ENCODE measurements at regions not wholly inside any gene's neighbourhood (a gene's known extent, or its start where the extent isn't known, plus 50 kb on each side); places are given as distances from the start of the nearest gene placed in this dataset.

DNA sequence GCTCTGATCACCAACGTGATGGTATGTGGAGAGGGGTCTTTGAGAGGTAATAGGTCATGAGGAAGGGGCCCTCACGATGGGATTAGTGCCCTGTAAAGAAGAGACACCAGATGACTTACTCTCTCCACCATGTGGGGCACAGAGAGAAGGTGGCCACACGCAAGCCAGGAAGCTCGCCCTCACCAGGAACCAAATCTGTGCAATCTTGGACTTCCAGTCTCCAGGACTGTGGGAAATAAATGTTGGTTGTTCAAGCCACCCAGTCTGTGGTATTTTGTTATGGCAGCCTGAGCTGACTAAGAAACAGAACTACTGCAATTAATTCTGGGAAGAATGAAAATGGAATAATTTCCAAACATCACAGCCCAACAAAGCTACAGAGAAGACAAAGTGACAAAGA, 117.5 kb downstream of the SNX19 start:
- TF ChIP-seq, protein P1, sequence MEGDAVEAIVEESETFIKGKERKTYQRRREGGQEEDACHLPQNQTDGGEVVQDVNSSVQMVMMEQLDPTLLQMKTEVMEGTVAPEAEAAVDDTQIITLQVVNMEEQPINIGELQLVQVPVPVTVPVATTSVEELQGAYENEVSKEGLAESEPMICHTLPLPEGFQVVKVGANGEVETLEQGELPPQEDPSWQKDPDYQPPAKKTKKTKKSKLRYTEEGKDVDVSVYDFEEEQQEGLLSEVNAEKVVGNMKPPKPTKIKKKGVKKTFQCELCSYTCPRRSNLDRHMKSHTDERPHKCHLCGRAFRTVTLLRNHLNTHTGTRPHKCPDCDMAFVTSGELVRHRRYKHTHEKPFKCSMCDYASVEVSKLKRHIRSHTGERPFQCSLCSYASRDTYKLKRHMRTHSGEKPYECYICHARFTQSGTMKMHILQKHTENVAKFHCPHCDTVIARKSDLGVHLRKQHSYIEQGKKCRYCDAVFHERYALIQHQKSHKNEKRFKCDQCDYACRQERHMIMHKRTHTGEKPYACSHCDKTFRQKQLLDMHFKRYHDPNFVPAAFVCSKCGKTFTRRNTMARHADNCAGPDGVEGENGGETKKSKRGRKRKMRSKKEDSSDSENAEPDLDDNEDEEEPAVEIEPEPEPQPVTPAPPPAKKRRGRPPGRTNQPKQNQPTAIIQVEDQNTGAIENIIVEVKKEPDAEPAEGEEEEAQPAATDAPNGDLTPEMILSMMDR (IDR thresholded peaks at IDR 0.05; ENCODE audit: insufficient read depth, low read length) = no peak
- TF ChIP-seq, protein P2, sequence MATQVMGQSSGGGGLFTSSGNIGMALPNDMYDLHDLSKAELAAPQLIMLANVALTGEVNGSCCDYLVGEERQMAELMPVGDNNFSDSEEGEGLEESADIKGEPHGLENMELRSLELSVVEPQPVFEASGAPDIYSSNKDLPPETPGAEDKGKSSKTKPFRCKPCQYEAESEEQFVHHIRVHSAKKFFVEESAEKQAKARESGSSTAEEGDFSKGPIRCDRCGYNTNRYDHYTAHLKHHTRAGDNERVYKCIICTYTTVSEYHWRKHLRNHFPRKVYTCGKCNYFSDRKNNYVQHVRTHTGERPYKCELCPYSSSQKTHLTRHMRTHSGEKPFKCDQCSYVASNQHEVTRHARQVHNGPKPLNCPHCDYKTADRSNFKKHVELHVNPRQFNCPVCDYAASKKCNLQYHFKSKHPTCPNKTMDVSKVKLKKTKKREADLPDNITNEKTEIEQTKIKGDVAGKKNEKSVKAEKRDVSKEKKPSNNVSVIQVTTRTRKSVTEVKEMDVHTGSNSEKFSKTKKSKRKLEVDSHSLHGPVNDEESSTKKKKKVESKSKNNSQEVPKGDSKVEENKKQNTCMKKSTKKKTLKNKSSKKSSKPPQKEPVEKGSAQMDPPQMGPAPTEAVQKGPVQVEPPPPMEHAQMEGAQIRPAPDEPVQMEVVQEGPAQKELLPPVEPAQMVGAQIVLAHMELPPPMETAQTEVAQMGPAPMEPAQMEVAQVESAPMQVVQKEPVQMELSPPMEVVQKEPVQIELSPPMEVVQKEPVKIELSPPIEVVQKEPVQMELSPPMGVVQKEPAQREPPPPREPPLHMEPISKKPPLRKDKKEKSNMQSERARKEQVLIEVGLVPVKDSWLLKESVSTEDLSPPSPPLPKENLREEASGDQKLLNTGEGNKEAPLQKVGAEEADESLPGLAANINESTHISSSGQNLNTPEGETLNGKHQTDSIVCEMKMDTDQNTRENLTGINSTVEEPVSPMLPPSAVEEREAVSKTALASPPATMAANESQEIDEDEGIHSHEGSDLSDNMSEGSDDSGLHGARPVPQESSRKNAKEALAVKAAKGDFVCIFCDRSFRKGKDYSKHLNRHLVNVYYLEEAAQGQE (IDR thresholded peaks at IDR 0.05; ENCODE audit: insufficient replicate concordance, low read depth) = no peak
- no peak for TF ChIP-seq SPI1 (IDR thresholded peaks at IDR 0.05; ENCODE audit: borderline replicate concordance, low read depth)
- no peak for TF ChIP-seq POLR2AphosphoS5 (IDR thresholded peaks at IDR 0.05; ENCODE audit: low read depth)
